CD14-positive monocyte (primary cell): ENCODE measurements at regions not wholly inside any gene's neighbourhood (a gene's known extent, or its start where the extent isn't known, plus 50 kb on each side); places are given as distances from the start of the nearest gene placed in this dataset.

Experiments
- DNase-seq, 3 donors: peaks; one replicate each; pipeline ENCODE4 v3.0.0-alpha.2; 2011 to 2022
- H2AFZ ChIP-seq: 2 replicates; pipeline ENCODE4 v1.6.0; 2012; ENCODE audit warnings: mild to moderate bottlenecking, low read depth, low read length, inconsistent platforms; ENCODE audit not compliant: insufficient read depth, poor library complexity, severe bottlenecking
- H3K27ac ChIP-seq, 2 donors: 1 replicate in 1 of 2; 2 replicates in 1 of 2; pipeline ENCODE4 v1.5.1; 2012 to 2013; ENCODE audit warnings: low read length in 2 of 2, control low read depth in 1 of 2, inconsistent platforms in 1 of 2, low read depth in 1 of 2, mild to moderate bottlenecking in 1 of 2
- H3K27me3 ChIP-seq, 2 donors: one replicate each; pipeline versions ENCODE4 v1.6.0 to v1.6.1; 2011 to 2013; ENCODE audit warnings: low read length in 2 of 2; ENCODE audit not compliant: control insufficient read depth in 2 of 2, insufficient read depth in 2 of 2
- H3K36me3 ChIP-seq, 2 donors: replicated peaks in 1 of 2; 1 replicate in 1 of 2; 2 replicates in 1 of 2; pipeline versions ENCODE4 v1.5.1 to v1.6.1; 2012 to 2013; ENCODE audit warnings: low read length in 2 of 2, control low read depth in 1 of 2, inconsistent platforms in 1 of 2, mild to moderate bottlenecking in 1 of 2; ENCODE audit not compliant: insufficient read depth in 2 of 2, control insufficient read depth in 1 of 2
- H3K4me1 ChIP-seq, 2 donors: 1 replicate in 1 of 2; 2 replicates in 1 of 2; pipeline versions ENCODE4 v1.5.1 to v1.6.1; 2012 to 2013; ENCODE audit warnings: low read length in 2 of 2, control low read depth in 1 of 2, inconsistent platforms in 1 of 2, mild to moderate bottlenecking in 1 of 2, moderate library complexity in 1 of 2; ENCODE audit not compliant: insufficient read depth in 2 of 2, control insufficient read depth in 1 of 2
- H3K4me2 ChIP-seq: replicated peaks from 2 replicates; pipeline ENCODE3; 2012; ENCODE audit warnings: low read length, moderate library complexity, mild to moderate bottlenecking; ENCODE audit not compliant: poor library complexity, severe bottlenecking; ENCODE audit errors: extremely low read depth
- H3K4me3 ChIP-seq, 3 experiments: fragments of 200-600 bp in 1 of 3; sonication (generic) in 1 of 3; replicated peaks in 1 of 3; 1 replicate in 2 of 3; 2 replicates in 1 of 3; pipeline ENCODE4 v1.5.1; 2011 to 2013; ENCODE audit warnings: low read length in 3 of 3, mild to moderate bottlenecking in 3 of 3, control low read depth in 2 of 3, low read depth in 2 of 3, inconsistent platforms in 1 of 3, moderate library complexity in 1 of 3
- H3K79me2 ChIP-seq: 2 replicates; pipeline ENCODE4 v1.6.0; 2012; ENCODE audit warnings: mild to moderate bottlenecking, control low read depth, inconsistent platforms, low read length, moderate library complexity; ENCODE audit not compliant: insufficient read depth
- H3K9ac ChIP-seq: 2 replicates; pipeline ENCODE4 v1.6.0; 2017; ENCODE audit warnings: low read length, mild to moderate bottlenecking; ENCODE audit not compliant: insufficient read depth, poor library complexity, severe bottlenecking
- H3K9me3 ChIP-seq, 2 donors: replicated peaks in 1 of 2; 1 replicate in 1 of 2; 2 replicates in 1 of 2; pipeline versions ENCODE4 v1.5.1 to v1.6.1; 2012 to 2013; ENCODE audit warnings: low read length in 2 of 2, control low read depth in 1 of 2; ENCODE audit not compliant: control insufficient read depth in 1 of 2, insufficient read depth in 1 of 2
- H4K20me1 ChIP-seq: 2 replicates; pipeline ENCODE4 v1.6.0; 2012; ENCODE audit warnings: mild to moderate bottlenecking, low read length, control low read depth, moderate library complexity; ENCODE audit not compliant: insufficient read depth
- H3K27ac Mint-ChIP-seq, 7 donors: one replicate each; pipeline ENCODE4 v1.8.0; 2020; ENCODE audit warnings: mild to moderate bottlenecking in 7 of 7, mixed read lengths in 7 of 7, moderate library complexity in 6 of 7, inconsistent platforms in 2 of 7
- H3K27me3 Mint-ChIP-seq, 3 donors: one replicate each; pipeline ENCODE4 v1.8.0; 2021 to 2022; ENCODE audit warnings: low read depth in 3 of 3, mild to moderate bottlenecking in 3 of 3, mixed read lengths in 3 of 3, moderate library complexity in 3 of 3, inconsistent platforms in 1 of 3
- H3K36me3 Mint-ChIP-seq, 2 donors: one replicate each; pipeline ENCODE4 v1.8.0; 2020; ENCODE audit warnings: mixed read lengths in 2 of 2, inconsistent platforms in 1 of 2, mild to moderate bottlenecking in 1 of 2
- H3K4me1 Mint-ChIP-seq: one replicate; pipeline ENCODE4 v1.8.0; 2020; ENCODE audit warnings: mild to moderate bottlenecking, mixed read lengths
- H3K4me3 Mint-ChIP-seq, 2 donors: one replicate each; pipeline ENCODE4 v1.8.0; 2020; ENCODE audit warnings: mild to moderate bottlenecking in 2 of 2, mixed read lengths in 2 of 2, moderate library complexity in 1 of 2
- H3K9me3 Mint-ChIP-seq, 7 donors: one replicate each; pipeline ENCODE4 v1.8.0; 2020 to 2022; ENCODE audit warnings: mixed read lengths in 7 of 7, mild to moderate bottlenecking in 6 of 7, moderate library complexity in 6 of 7, inconsistent platforms in 2 of 7
- CTCF ChIP-seq: fragments of 200-600 bp; IDR thresholded peaks from one replicate; pipeline ENCODE4 v1.8.0; 2022; ENCODE audit warnings: antibody characterized with exemption, mild to moderate bottlenecking
- WGBS: methylation state at CpG from one replicate; pipeline ENCODE4 v1.1.5; 2013; ENCODE audit warnings: missing lambda C conversion rate; ENCODE audit not compliant: insufficient coverage; 5-methylcytosine and 5-hydroxymethylcytosine counted together
- intact Hi-C, 2 donors: fragments of 100-400 bp; cut with micrococcal nuclease; formaldehyde crosslinking; loops; one replicate each; pipeline versions ENCODE4 v1.15.0 to v1.15.1; 2023

- WGBS, result 90% methylated on average over 2 of the region's 5 CpGs
- no peaks in the 10 kb centered on the region for H3K36me3 ChIP-seq
- peaks cover 0 to 4% (median 0%) of the 10 kb centered on the region in 3 donors for H3K27me3 Mint-ChIP-seq
- no peak overlapping the region for H3K9ac ChIP-seq
- H3K27ac Mint-ChIP-seq, result peak overlapping the region in 1 of 7 donors; percentile 31
- no peak overlapping the region for H2AFZ ChIP-seq
- H3K27ac ChIP-seq, result no peak overlapping the region
- no peak overlapping the region for H3K4me2 ChIP-seq
- no peak overlapping the region for H3K4me3 Mint-ChIP-seq
- no peaks in the 10 kb centered on the region for H4K20me1 ChIP-seq
- no peaks in the 10 kb centered on the region for H3K36me3 Mint-ChIP-seq
- TF ChIP-seq CTCF, result no peak
- H3K27me3 ChIP-seq, result no peaks in the 10 kb centered on the region
- no peak overlapping the region for H3K4me3 ChIP-seq
- H3K9me3 ChIP-seq, result peaks cover 0 to 2% of the 10 kb centered on the region in 2 donors
- no peaks in the 10 kb centered on the region for H3K4me1 ChIP-seq
- no peaks in the 10 kb centered on the region for H3K4me1 Mint-ChIP-seq
- H3K79me2 ChIP-seq, result no peaks in the 10 kb centered on the region
- H3K9me3 Mint-ChIP-seq, result peaks cover 0 to 5% (median 3%) of the 10 kb centered on the region in 7 donors
- DNase-seq, result no peak
- intact Hi-C loops, result no loop called here
Measured at GRCh38 chrX:42047886-42048285, 124.5 kb upstream of the CASK start.

- peaks cover 2 to 5% (median 3%) of the 10 kb centered on the region in 3 donors for H3K27me3 Mint-ChIP-seq
- H2AFZ ChIP-seq, result no peak overlapping the region
- H3K4me2 ChIP-seq, result no peak overlapping the region
- no peak for DNase-seq
- H3K9ac ChIP-seq, result no peak overlapping the region
- H3K9me3 ChIP-seq, result no peaks in the 10 kb centered on the region
- no peaks in the 10 kb centered on the region for H3K27me3 ChIP-seq
- H3K4me1 Mint-ChIP-seq, result no peaks in the 10 kb centered on the region
- TF ChIP-seq CTCF, result no peak
- 86% methylated on average over 1 of the region's 2 CpGs for WGBS
- no peaks in the 10 kb centered on the region for H3K36me3 ChIP-seq
- peaks cover 0 to 14% (median 4%) of the 10 kb centered on the region in 7 donors for H3K9me3 Mint-ChIP-seq
- no peaks in the 10 kb centered on the region for H3K4me1 ChIP-seq
- intact Hi-C loops, result no loop called here
- H4K20me1 ChIP-seq, result no peaks in the 10 kb centered on the region
- no peaks in the 10 kb centered on the region for H3K79me2 ChIP-seq
- H3K27ac Mint-ChIP-seq, result no peak overlapping the region
- H3K4me3 ChIP-seq, result no peak overlapping the region
- H3K4me3 Mint-ChIP-seq, result no peak overlapping the region
- H3K27ac ChIP-seq, result no peak overlapping the region
- H3K36me3 Mint-ChIP-seq, result no peaks in the 10 kb centered on the region
Measured at GRCh38 chrX:42028109-42028508, 104.8 kb upstream of the CASK start.
